Neural cell (in vitro differentiated cells): ENCODE measurements at regions not wholly inside any gene's neighbourhood (a gene's known extent, or its start where the extent isn't known, plus 50 kb on each side); places are given as distances from the start of the nearest gene placed in this dataset.

ENCODE experiments used
- H2AFZ ChIP-seq: fragments of 200-600, 300-800 bp; sonication (generic), shearing (Covaris generic); 2 replicates; pipeline ENCODE4 v1.6.0; 2014; ENCODE audit warnings: low read depth, mild to moderate bottlenecking, antibody characterized with exemption, low read length, moderate library complexity
- H3F3A ChIP-seq: fragments of 200-600 bp; shearing (Covaris generic); 2 replicates; pipeline ENCODE4 v1.6.1; 2016; ENCODE audit warnings: mild to moderate bottlenecking, moderate library complexity, mixed read lengths, antibody characterized with exemption, low read length; ENCODE audit not compliant: insufficient read depth, poor library complexity, severe bottlenecking
- H3K27ac ChIP-seq: fragments of 200-600, 300-800 bp; sonication (generic), shearing (Covaris generic); 2 replicates; pipeline ENCODE4 v1.5.1; 2014; ENCODE audit warnings: mild to moderate bottlenecking, low read length, moderate library complexity
- H3K27me3 ChIP-seq: fragments of 300-800, 200-600 bp; sonication (generic), shearing (Covaris generic); 2 replicates; pipeline ENCODE4 v1.6.0; 2014; ENCODE audit warnings: mild to moderate bottlenecking, low read depth, low read length, moderate library complexity; ENCODE audit not compliant: insufficient read depth
- H3K36me3 ChIP-seq: fragments of 300-800, 200-600 bp; sonication (generic), shearing (Covaris generic); 2 replicates; pipeline ENCODE4 v1.5.1; 2014; ENCODE audit warnings: mild to moderate bottlenecking, antibody characterized with exemption, low read length, moderate library complexity; ENCODE audit not compliant: insufficient read depth
- H3K4me2 ChIP-seq: fragments of 300-800, 200-600 bp; sonication (generic), shearing (Covaris generic); 2 replicates; pipeline ENCODE4 v1.6.0; 2014; ENCODE audit warnings: mild to moderate bottlenecking, low read length
- H3K4me3 ChIP-seq: fragments of 300-800, 200-600 bp; sonication (generic), shearing (Covaris generic); 2 replicates; pipeline ENCODE4 v1.5.1; 2014; ENCODE audit warnings: mild to moderate bottlenecking, low read length, moderate library complexity
- H3K79me2 ChIP-seq: fragments of 200-600 bp; shearing (Covaris generic); replicated peaks from 2 replicates; pipeline ENCODE4 v1.6.0; 2014; ENCODE audit warnings: mild to moderate bottlenecking, low read length, moderate library complexity; ENCODE audit not compliant: insufficient read depth
- H3K9ac ChIP-seq: fragments of 300-800, 200-600 bp; sonication (generic), shearing (Covaris generic); 2 replicates; pipeline ENCODE4 v1.6.1; 2016; ENCODE audit warnings: mild to moderate bottlenecking, low read length, mixed read lengths
- H3K9me2 ChIP-seq: fragments of 200-600 bp; shearing (Covaris generic); 2 replicates; pipeline ENCODE4 v1.6.1; 2016; ENCODE audit warnings: mild to moderate bottlenecking, low read length, mixed read lengths; ENCODE audit not compliant: insufficient read depth
- H3K9me3 ChIP-seq: fragments of 200-600, 300-800 bp; sonication (generic), shearing (Covaris generic); 2 replicates; pipeline ENCODE4 v1.6.1; 2016; ENCODE audit warnings: mild to moderate bottlenecking, mixed run types, low read length, moderate library complexity, mixed read lengths
- H4K20me1 ChIP-seq: fragments of 200-600 bp; shearing (Covaris generic); 2 replicates; pipeline ENCODE4 v1.6.1; 2016; ENCODE audit warnings: mild to moderate bottlenecking, mixed run types; ENCODE audit not compliant: insufficient read depth
- CTCF ChIP-seq: fragments of 450-650 bp; IDR thresholded peaks from 2 replicates; pipeline ENCODE4 v1.5.1; 2014; ENCODE audit warnings: antibody characterized with exemption, mild to moderate bottlenecking, moderate library complexity; ENCODE audit not compliant: poor library complexity, severe bottlenecking
- EP300 ChIP-seq: fragments of 450-650 bp; conservative IDR thresholded peaks from 2 replicates; pipeline ENCODE4 v1.6.1; 2014; ENCODE audit warnings: antibody characterized with exemption, mild to moderate bottlenecking, moderate library complexity; ENCODE audit not compliant: poor library complexity, severe bottlenecking
- EZH2 ChIP-seq: fragments of 200-600, 300-800 bp; shearing (Covaris generic), sonication (generic); IDR thresholded peaks from 2 replicates; pipeline ENCODE4 v1.6.1; 2014; ENCODE audit warnings: antibody characterized with exemption, low read length, borderline replicate concordance, mild to moderate bottlenecking; ENCODE audit not compliant: insufficient read depth, poor library complexity, severe bottlenecking
- MXI1 ChIP-seq: fragments of 450-650 bp; conservative IDR thresholded peaks from 2 replicates; pipeline ENCODE4 v1.6.1; 2014; ENCODE audit warnings: antibody characterized with exemption, mild to moderate bottlenecking; ENCODE audit not compliant: poor library complexity, severe bottlenecking
- POLR2AphosphoS5 ChIP-seq: IDR thresholded peaks from 2 replicates; pipeline ENCODE4 v1.6.1; 2012
- RAD21 ChIP-seq: fragments of 450-650 bp; conservative IDR thresholded peaks from 2 replicates; pipeline ENCODE4 v1.6.1; 2014; ENCODE audit warnings: antibody characterized with exemption, mild to moderate bottlenecking, moderate library complexity
- REST ChIP-seq: IDR thresholded peaks from 2 replicates; pipeline ENCODE4 v1.6.1; 2012; ENCODE audit warnings: borderline replicate concordance
- SMC3 ChIP-seq: fragments of 450-650 bp; conservative IDR thresholded peaks from 2 replicates; pipeline ENCODE4 v1.6.1; 2014; ENCODE audit warnings: antibody characterized with exemption, mild to moderate bottlenecking, moderate library complexity; ENCODE audit not compliant: poor library complexity
- TAF1 ChIP-seq: IDR thresholded peaks from 2 replicates; pipeline ENCODE4 v1.6.1; 2012; ENCODE audit warnings: low read depth

GRCh38 chr11:110972640-110973039, 260.4 kb upstream of the ARHGAP20 start:
- Histone ChIP-seq H2AFZ (no peak overlapping the region), H3F3A (no peaks in the 10 kb centered on the region), H3K79me2 (no peaks in the 10 kb centered on the region), H3K9me2 (no peaks in the 10 kb centered on the region), H3K27ac (no peak overlapping the region), H3K9ac (no peak overlapping the region), H3K9me3 (no peaks in the 10 kb centered on the region), H4K20me1 (no peaks in the 10 kb centered on the region), H3K27me3 (no peaks in the 10 kb centered on the region), H3K4me2 (no peak overlapping the region), H3K4me3 (no peak overlapping the region), H3K36me3 (no peaks in the 10 kb centered on the region)
- TF ChIP-seq EP300: no peak
- no peak for TF ChIP-seq EZH2
- TF ChIP-seq POLR2AphosphoS5: no peak
- TF ChIP-seq TAF1: no peak
- no peak for TF ChIP-seq REST
- no peak for TF ChIP-seq RAD21
- TF ChIP-seq CTCF: no peak
- no peak for TF ChIP-seq MXI1
- TF ChIP-seq SMC3: no peak

GRCh38 chr11:110972106-110972505, 259.9 kb upstream of the ARHGAP20 start:
- TF ChIP-seq EZH2 (no peak), SMC3 (no peak), REST (no peak), CTCF (no peak), TAF1 (no peak), MXI1 (no peak), POLR2AphosphoS5 (no peak), RAD21 (no peak), EP300 (no peak)
- Histone ChIP-seq H3K9me3 (no peaks in the 10 kb centered on the region), H3F3A (no peaks in the 10 kb centered on the region), H3K79me2 (no peaks in the 10 kb centered on the region), H3K36me3 (no peaks in the 10 kb centered on the region), H3K4me3 (no peak overlapping the region), H4K20me1 (no peaks in the 10 kb centered on the region), H3K4me2 (no peak overlapping the region), H2AFZ (no peak overlapping the region), H3K27ac (no peak overlapping the region), H3K27me3 (no peaks in the 10 kb centered on the region), H3K9me2 (no peaks in the 10 kb centered on the region), H3K9ac (no peak overlapping the region)
